ENCODE measurements at regions not wholly inside any gene's neighbourhood (a gene's known extent, or its start where the extent isn't known, plus 50 kb on each side); places are given as distances from the start of the nearest gene placed in this dataset.

DNA sequence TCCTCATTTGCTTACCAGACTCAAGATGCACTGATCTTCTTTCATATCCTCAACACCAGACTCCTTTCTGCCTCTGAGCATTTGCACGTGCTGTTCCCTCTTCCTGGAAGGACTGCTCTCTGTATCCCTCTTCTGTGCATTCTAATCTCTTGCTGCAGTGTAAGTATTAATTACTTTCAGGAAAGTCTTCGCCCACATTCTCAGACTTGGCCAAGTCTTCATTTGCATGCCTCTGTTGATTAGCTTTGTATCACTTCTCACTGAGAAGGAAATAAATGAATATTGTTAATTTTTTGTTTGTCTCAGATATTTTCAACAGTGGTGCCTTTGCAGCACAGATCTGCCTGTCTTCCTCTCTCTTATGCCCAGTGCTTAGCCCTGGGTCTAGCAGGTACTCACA is 50.3 kb upstream of the RAB3GAP2 start:
- DNase-seq (no peak), ATAC-seq (no peak)
- Histone ChIP-seq H3K27ac (no peak overlapping the region), H3K4me1 (no peaks in the 10 kb centered on the region), H3K27me3 (no peaks in the 10 kb centered on the region), H3K36me3 (no peaks in the 10 kb centered on the region), H3K4me3 (no peak overlapping the region), H3K9me3 (no peaks in the 10 kb centered on the region)
- in situ Hi-C loops (cut with MboI; ENCODE audit: low sequenced_read_pairs in 4 of 4), result no loop called here
- TF ChIP-seq CTCF (IDR thresholded peaks at IDR 0.05 in 4 of 5, conservative IDR thresholded peaks at IDR 0.05 in 1 of 5) (no peak), POLR2A (IDR thresholded peaks at IDR 0.05) (no peak)
- intact Hi-C loops (cut with DNase I; ENCODE audit: low total_unique reads), result no loop called here

Data from gastrocnemius medialis (tissue), 4 donors.